PC-9 (cell line): ENCODE measurements at regions not wholly inside any gene's neighbourhood (a gene's known extent, or its start where the extent isn't known, plus 50 kb on each side); places are given as distances from the start of the nearest gene placed in this dataset.

Experiments used
- BruUV-seq: library from RNA; stranded (reverse); fragments of 400-500 nt; replicated peaks from 2 replicates; lab custom pipeline; 2021; lab: Mats Ljungman, UMichigan
- CTCF ChIA-PET: fragments of 300-600 bp; sonication (Branson Sonifier 250); formaldehyde crosslinking; loops from one replicate; lab custom pipeline; 2022; ENCODE audit warnings: antibody characterized with exemption; lab: Charles Lee
- POLR2A ChIA-PET: fragments of 300-600 bp; sonication (Branson Sonifier 250); formaldehyde crosslinking; loops from one replicate; lab custom pipeline; 2022; ENCODE audit warnings: antibody characterized with exemption; ENCODE audit not compliant: unreplicated experiment; lab: Charles Lee
- DNase-seq, 2 experiments: peaks; one replicate each; pipeline versions ENCODE4 v3.0.0 to v3.0.0-alpha.2; 2015 to 2022; ENCODE audit warnings: mixed read lengths in 1 of 2
- H2AFZ ChIP-seq: fragments of 200-600 bp; sonication (generic); 2 replicates; pipeline ENCODE4 v1.8.1; 2017; ENCODE audit warnings: antibody characterized with exemption
- H3F3A ChIP-seq: fragments of 200-600 bp; sonication (generic); 2 replicates; pipeline ENCODE4 v1.8.1; 2017; ENCODE audit warnings: antibody characterized with exemption, mild to moderate bottlenecking, low read depth; ENCODE audit not compliant: insufficient read depth
- H3K27ac ChIP-seq: fragments of 200-600 bp; sonication (generic); 2 replicates; pipeline ENCODE4 v1.6.1; 2016; ENCODE audit warnings: mixed run types
- H3K27me3 ChIP-seq: fragments of 200-600 bp; sonication (generic); 2 replicates; pipeline ENCODE4 v1.6.1; 2016; ENCODE audit warnings: low read depth, mixed run types; ENCODE audit not compliant: insufficient read depth
- H3K36me3 ChIP-seq: fragments of 200-600 bp; sonication (generic); 2 replicates; pipeline ENCODE4 v1.6.1; 2016; ENCODE audit warnings: low read depth, mixed run types
- H3K4me1 ChIP-seq: fragments of 200-600 bp; sonication (generic); replicated peaks from 2 replicates; pipeline ENCODE4 v1.6.1; 2016; ENCODE audit warnings: mixed run types; ENCODE audit not compliant: insufficient read depth
- H3K4me2 ChIP-seq: fragments of 200-600 bp; sonication (generic); 2 replicates; pipeline ENCODE4 v1.6.1; 2017; ENCODE audit warnings: mixed run types
- H3K4me3 ChIP-seq: fragments of 200-600 bp; sonication (generic); 2 replicates; pipeline ENCODE4 v1.6.1; 2016; ENCODE audit warnings: mixed run types
- H3K79me2 ChIP-seq: fragments of 200-600 bp; sonication (generic); 2 replicates; pipeline ENCODE4 v1.6.1; 2017; ENCODE audit warnings: low read depth, mixed run types
- H3K9me2 ChIP-seq: fragments of 200-600 bp; sonication (generic); 2 replicates; pipeline ENCODE4 v1.8.1; 2017; ENCODE audit warnings: mild to moderate bottlenecking; ENCODE audit not compliant: insufficient read depth
- H3K9me3 ChIP-seq: fragments of 200-600 bp; sonication (generic); 2 replicates; pipeline ENCODE4 v1.8.1; 2016; ENCODE audit warnings: low read depth; ENCODE audit not compliant: insufficient read depth
- H4K20me1 ChIP-seq: fragments of 200-600 bp; sonication (generic); 2 replicates; pipeline ENCODE4 v1.8.1; 2017; ENCODE audit not compliant: insufficient read depth
- EZH2 ChIP-seq: fragments of 200-600 bp; sonication (generic); IDR thresholded peaks from 2 replicates; pipeline ENCODE4 v1.8.0; 2017; ENCODE audit warnings: antibody characterized with exemption, low read depth
- intact Hi-C: fragments of 100-400 bp; cut with micrococcal nuclease; formaldehyde crosslinking; loops from one replicate; pipeline ENCODE4 v1.10.0; 2022; ENCODE audit not compliant: unreplicated experiment
- TF ChIP-seq, protein P1 (sequence below): fragments of 200-600 bp; sonication (generic); conservative IDR thresholded peaks from 2 replicates; pipeline ENCODE4 v1.6.1; 2017; ENCODE audit warnings: mixed run types, antibody characterized with exemption, mild to moderate bottlenecking, moderate library complexity

- Histone ChIP-seq H3K9me2 (no peaks in the 10 kb centered on the region), H3K27me3 (peaks cover 94% of the 10 kb centered on the region), H3K9me3 (no peaks in the 10 kb centered on the region), H3K4me3 (no peak overlapping the region), H3K27ac (no peak overlapping the region), H3F3A (no peaks in the 10 kb centered on the region), H3K79me2 (no peaks in the 10 kb centered on the region), H4K20me1 (no peaks in the 10 kb centered on the region), H3K4me2 (no peak overlapping the region), H2AFZ (no peak overlapping the region), H3K4me1 (no peaks in the 10 kb centered on the region), H3K36me3 (no peaks in the 10 kb centered on the region)
- POLR2A ChIA-PET: no interaction called here
- TF ChIP-seq, protein P1, sequence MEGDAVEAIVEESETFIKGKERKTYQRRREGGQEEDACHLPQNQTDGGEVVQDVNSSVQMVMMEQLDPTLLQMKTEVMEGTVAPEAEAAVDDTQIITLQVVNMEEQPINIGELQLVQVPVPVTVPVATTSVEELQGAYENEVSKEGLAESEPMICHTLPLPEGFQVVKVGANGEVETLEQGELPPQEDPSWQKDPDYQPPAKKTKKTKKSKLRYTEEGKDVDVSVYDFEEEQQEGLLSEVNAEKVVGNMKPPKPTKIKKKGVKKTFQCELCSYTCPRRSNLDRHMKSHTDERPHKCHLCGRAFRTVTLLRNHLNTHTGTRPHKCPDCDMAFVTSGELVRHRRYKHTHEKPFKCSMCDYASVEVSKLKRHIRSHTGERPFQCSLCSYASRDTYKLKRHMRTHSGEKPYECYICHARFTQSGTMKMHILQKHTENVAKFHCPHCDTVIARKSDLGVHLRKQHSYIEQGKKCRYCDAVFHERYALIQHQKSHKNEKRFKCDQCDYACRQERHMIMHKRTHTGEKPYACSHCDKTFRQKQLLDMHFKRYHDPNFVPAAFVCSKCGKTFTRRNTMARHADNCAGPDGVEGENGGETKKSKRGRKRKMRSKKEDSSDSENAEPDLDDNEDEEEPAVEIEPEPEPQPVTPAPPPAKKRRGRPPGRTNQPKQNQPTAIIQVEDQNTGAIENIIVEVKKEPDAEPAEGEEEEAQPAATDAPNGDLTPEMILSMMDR: no peak
- TF ChIP-seq EZH2: no peak
- no peak for DNase-seq
- CTCF ChIA-PET: no interaction called here
- intact Hi-C loops: no loop called here
- no TSS peak for BruUV-seq
These were observed 137.3 kb upstream of the GPR12 start for GRCh38 chr13:26897706-26898550.

DNA sequence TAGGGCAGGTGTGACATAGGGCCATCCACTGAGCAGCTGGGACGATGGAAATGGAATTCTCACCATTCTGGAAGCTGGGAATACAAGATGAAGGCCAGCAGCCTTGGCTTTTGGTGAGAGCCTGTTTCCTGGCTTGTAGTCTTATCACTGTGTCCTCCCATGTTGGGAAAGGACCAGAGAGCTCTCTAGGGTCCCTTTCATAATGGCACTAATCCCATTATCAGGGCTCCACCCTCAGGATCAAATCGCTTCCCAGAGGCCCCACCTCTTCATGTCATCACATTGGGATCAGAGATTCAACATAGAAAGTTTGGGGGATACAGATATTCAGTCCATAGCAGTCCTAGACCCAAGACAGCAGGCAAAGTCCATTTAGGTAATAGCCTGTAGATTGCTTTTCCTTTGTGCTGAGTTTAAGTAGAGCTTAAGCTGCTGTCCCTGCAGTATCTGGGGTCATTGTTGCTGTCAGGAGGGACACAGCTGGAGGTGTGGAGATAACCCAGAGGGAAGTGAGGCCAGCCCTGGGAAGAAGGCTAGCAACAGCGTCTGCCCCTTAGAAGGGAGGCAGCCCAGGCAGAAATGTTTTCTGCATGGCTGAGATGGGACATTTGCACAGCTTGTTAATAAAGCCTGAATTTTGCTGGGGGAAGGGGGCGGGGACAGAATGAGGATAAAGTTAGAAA lies 136.5 kb upstream of the GPR12 start:
- CTCF ChIA-PET: no interaction called here
- POLR2A ChIA-PET: no interaction called here
- no TSS peak for BruUV-seq

DNA sequence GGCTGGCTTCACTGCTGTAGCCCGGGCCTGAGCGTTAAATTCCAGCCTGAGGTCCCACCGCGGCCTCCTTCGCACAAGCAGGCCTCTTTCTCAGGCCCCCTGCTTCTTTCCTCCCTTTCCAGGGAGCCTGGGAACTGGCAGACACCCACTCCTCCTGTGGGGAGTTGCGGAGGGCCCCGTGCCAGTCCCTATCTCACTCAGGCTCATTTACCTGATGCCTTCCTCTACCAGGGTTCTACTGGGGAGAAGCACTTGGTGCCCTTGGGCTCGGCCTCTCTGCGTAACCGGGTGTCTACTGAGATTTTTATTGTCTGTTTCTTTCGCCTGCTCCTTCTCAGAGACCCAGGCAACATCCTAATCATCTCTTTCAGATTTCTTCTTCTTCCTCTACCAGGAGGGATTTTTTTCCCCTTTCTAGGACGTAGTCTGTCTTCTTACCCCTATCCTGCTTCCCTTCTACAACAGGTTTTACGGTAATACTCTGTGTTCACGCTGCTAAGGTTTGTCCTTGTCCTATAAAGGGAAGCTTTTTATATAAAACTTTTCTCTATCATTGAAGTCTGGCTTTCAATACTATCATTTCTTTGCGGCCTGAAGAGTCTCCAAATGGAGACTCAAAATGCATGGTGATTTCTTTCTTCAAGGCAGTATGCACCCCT lies 135.4 kb upstream of the GPR12 start:
- Histone ChIP-seq H3K9me2 (no peaks in the 10 kb centered on the region), H3K79me2 (no peaks in the 10 kb centered on the region), H3K27ac (no peak overlapping the region), H3K4me2 (no peak overlapping the region), H3F3A (no peaks in the 10 kb centered on the region), H2AFZ (no peak overlapping the region), H3K36me3 (no peaks in the 10 kb centered on the region), H3K4me3 (no peak overlapping the region), H3K27me3 (peaks cover 75% of the 10 kb centered on the region), H3K4me1 (no peaks in the 10 kb centered on the region), H4K20me1 (no peaks in the 10 kb centered on the region), H3K9me3 (no peaks in the 10 kb centered on the region)
- ChIA-PET POLR2A (no interaction called here), CTCF (no interaction called here)
- BruUV-seq: no TSS peak
- no peak for TF ChIP-seq EZH2
- TF ChIP-seq, protein P1: no peak
- DNase-seq: no peak
- intact Hi-C loops: no loop called here

More for the DNA sequence above, 136.5 kb upstream of the GPR12 start:
- DNase-seq: no peak
- Histone ChIP-seq H2AFZ (no peak overlapping the region), H3K9me3 (no peaks in the 10 kb centered on the region), H3K27me3 (peaks cover 86% of the 10 kb centered on the region), H3K36me3 (no peaks in the 10 kb centered on the region), H3K79me2 (no peaks in the 10 kb centered on the region), H3K4me1 (no peaks in the 10 kb centered on the region), H3K4me3 (no peak overlapping the region), H4K20me1 (no peaks in the 10 kb centered on the region), H3K4me2 (no peak overlapping the region), H3F3A (no peaks in the 10 kb centered on the region), H3K27ac (no peak overlapping the region), H3K9me2 (no peaks in the 10 kb centered on the region)
- TF ChIP-seq EZH2: no peak
- TF ChIP-seq, protein P1: no peak
- intact Hi-C loops: no loop called here
